GM12878 (cell line): ENCODE measurements at regions not wholly inside any gene's neighbourhood (a gene's known extent, or its start where the extent isn't known, plus 50 kb on each side); places are given as distances from the start of the nearest gene placed in this dataset.

ENCODE experiments used
- ATAC-seq: fragments of 200-7000 bp; cut with Tn5 transposase; 3 replicates; pipeline ENCODE4 v1.9.1; 2020; ENCODE audit warnings: mild to moderate bottlenecking, moderate library complexity
- BruUV-seq: library from RNA; stranded (reverse); fragments of 400-500 nt; replicated peaks from 2 replicates; lab custom pipeline; 2021; lab: Mats Ljungman, UMichigan
- CTCF ChIA-PET: fragments of 300-600 bp; sonication (Branson Sonifier 250); formaldehyde crosslinking; extraction: SDS; loops from one replicate; lab custom pipeline; 2021; ENCODE audit warnings: inconsistent platforms; lab: Yijun Ruan, JAX
- POLR2A ChIA-PET: fragments of 350-600 bp; formaldehyde crosslinking; extraction: SDS; loops from one replicate; lab custom pipeline; 2021; ENCODE audit warnings: inconsistent platforms; lab: Charles Lee
- RAD21 ChIA-PET: fragments of 300-600 bp; sonication (Branson Sonifier 250); formaldehyde crosslinking; loops from one replicate; lab custom pipeline; 2023; ENCODE audit warnings: antibody characterized with exemption; ENCODE audit not compliant: unreplicated experiment; lab: Charles Lee
- SMC1A ChIA-PET: fragments of 300-600 bp; sonication (Branson Sonifier 250); formaldehyde crosslinking; loops from one replicate; lab custom pipeline; 2023; ENCODE audit not compliant: unreplicated experiment, uncharacterized antibody; lab: Charles Lee
- DNase-seq: peaks from one replicate; pipeline ENCODE4 v3.0.0-alpha.2; 2011; ENCODE audit warnings: low read depth, low spot score
- FAIRE-seq: peaks from 3 replicates; lab custom pipeline; 2011; peaks lifted over from hg19 to GRCh38; lab: Jason Lieb, UNC
- H2AFZ ChIP-seq: 2 replicates; pipeline ENCODE4 v1.6.0; 2011; ENCODE audit warnings: low read depth, low read length, control low read depth; ENCODE audit not compliant: control insufficient read depth
- H3K27ac ChIP-seq: 2 replicates; pipeline ENCODE4 v1.5.1; 2011; ENCODE audit warnings: control low read depth; ENCODE audit not compliant: control insufficient read depth, insufficient read depth
- H3K27me3 ChIP-seq, 2 experiments: replicated peaks in 1 of 2; 2 replicates each; pipeline versions ENCODE4 v1.6.0 to v1.6.1; 2011; ENCODE audit warnings: low read length in 1 of 2; ENCODE audit not compliant: control insufficient read depth in 2 of 2, insufficient read depth in 2 of 2
- H3K36me3 ChIP-seq, 2 experiments: 2 replicates each; pipeline ENCODE4 v1.5.1; 2011; ENCODE audit warnings: low read length in 1 of 2; ENCODE audit not compliant: control insufficient read depth in 2 of 2, insufficient read depth in 2 of 2
- H3K4me1 ChIP-seq: 2 replicates; pipeline ENCODE4 v1.6.1; 2011; ENCODE audit warnings: mild to moderate bottlenecking, low read length, moderate library complexity, mixed read lengths; ENCODE audit not compliant: control insufficient read depth, insufficient read depth
- H3K4me2 ChIP-seq: 2 replicates; pipeline ENCODE4 v1.6.0; 2011; ENCODE audit warnings: control low read depth; ENCODE audit not compliant: control insufficient read depth, insufficient read depth
- H3K4me3 ChIP-seq: fragments of 200-600 bp; sonication (generic); 2 replicates; pipeline ENCODE4 v1.5.1; 2016
- H3K79me2 ChIP-seq: 2 replicates; pipeline ENCODE4 v1.6.0; 2011; ENCODE audit warnings: low read length; ENCODE audit not compliant: control insufficient read depth, insufficient read depth
- H3K9ac ChIP-seq: 2 replicates; pipeline ENCODE4 v1.8.0; 2011; ENCODE audit warnings: low read length, control low read depth, mixed read lengths; ENCODE audit not compliant: control insufficient read depth, insufficient read depth
- H3K9me3 ChIP-seq: replicated peaks from 3 replicates; pipeline ENCODE4 v1.5.1; 2011; ENCODE audit warnings: mild to moderate bottlenecking, low read length; ENCODE audit not compliant: control insufficient read depth, insufficient read depth
- H4K20me1 ChIP-seq: 2 replicates; pipeline ENCODE4 v1.6.0; 2011; ENCODE audit not compliant: control insufficient read depth, insufficient read depth
- ASH2L ChIP-seq: fragments of 300-600, 200-600 bp; sonication (generic); IDR thresholded peaks from 2 replicates; pipeline ENCODE4 v1.6.1; 2017; ENCODE audit warnings: low read depth, mild to moderate bottlenecking, borderline replicate concordance
- CBFB ChIP-seq: IDR thresholded peaks from 2 replicates; pipeline ENCODE4 v1.6.1; 2016; ENCODE audit warnings: antibody characterized with exemption, low read depth
- EP300 ChIP-seq, 2 experiments: fragments of 150-350 bp in 1 of 2; IDR thresholded peaks; 2 replicates each; pipeline ENCODE4 v1.6.1; 2011 to 2012; ENCODE audit warnings: low read depth in 2 of 2, low read length in 2 of 2, borderline replicate concordance in 1 of 2, improper control_type of control experiment in 1 of 2, inconsistent platforms in 1 of 2; ENCODE audit not compliant: control insufficient read depth in 1 of 2
- MEF2A ChIP-seq: IDR thresholded peaks from 2 replicates; pipeline ENCODE4 v1.6.1; 2011; ENCODE audit warnings: low read depth, mild to moderate bottlenecking, low read length, moderate library complexity; ENCODE audit not compliant: insufficient read depth
- SREBF1 ChIP-seq: IDR thresholded peaks from 2 replicates; pipeline ENCODE4 v1.6.1; 2012; ENCODE audit warnings: mild to moderate bottlenecking, low read length
- TCF3 ChIP-seq: IDR thresholded peaks from 2 replicates; pipeline ENCODE4 v1.6.1; 2012; ENCODE audit warnings: low read depth, mild to moderate bottlenecking, low read length, borderline replicate concordance; ENCODE audit not compliant: insufficient read depth
- ZNF622 ChIP-seq: fragments of 450-650 bp; IDR thresholded peaks from 2 replicates; pipeline ENCODE4 v1.6.1; 2017; ENCODE audit warnings: mild to moderate bottlenecking, inconsistent platforms
- WGBS: methylation state at CpG from one replicate; pipeline ENCODE4 v1.1.6; 2016; ENCODE audit warnings: low lambda C conversion rate; ENCODE audit not compliant: insufficient replicate concordance, insufficient coverage; ENCODE audit errors: missing lambda C conversion rate; 5-methylcytosine and 5-hydroxymethylcytosine counted together
- in situ Hi-C: fragments of 300-500 bp; cut with MboI; formaldehyde crosslinking; loops from 9 replicates; pipeline ENCODE4 v1.14.3; 2018; ENCODE audit warnings: mixed read lengths
- intact Hi-C: fragments of 100-400 bp; cut with micrococcal nuclease; formaldehyde crosslinking; loops from one replicate; pipeline ENCODE4 v1.14.2; 2022; ENCODE audit not compliant: unreplicated experiment
- TF ChIP-seq, protein P1 (sequence below): IDR thresholded peaks from 2 replicates; pipeline ENCODE4 v1.6.1; 2011; ENCODE audit warnings: borderline replicate concordance, low read depth, mild to moderate bottlenecking, moderate library complexity, low read length; ENCODE audit not compliant: insufficient read depth, poor library complexity, severe bottlenecking
- TF ChIP-seq, protein P2 (sequence below): fragments of 450-650 bp; IDR thresholded peaks from 2 replicates; pipeline ENCODE4 v1.6.1; 2017; ENCODE audit warnings: mild to moderate bottlenecking, moderate library complexity
- TF ChIP-seq, protein P3 (sequence below): IDR thresholded peaks from 2 replicates; pipeline ENCODE4 v1.6.1; 2011; ENCODE audit warnings: borderline replicate concordance, low read depth, mild to moderate bottlenecking, moderate library complexity, mixed read lengths, low read length; ENCODE audit not compliant: insufficient read depth; ENCODE audit errors: extremely low read length

DNA sequence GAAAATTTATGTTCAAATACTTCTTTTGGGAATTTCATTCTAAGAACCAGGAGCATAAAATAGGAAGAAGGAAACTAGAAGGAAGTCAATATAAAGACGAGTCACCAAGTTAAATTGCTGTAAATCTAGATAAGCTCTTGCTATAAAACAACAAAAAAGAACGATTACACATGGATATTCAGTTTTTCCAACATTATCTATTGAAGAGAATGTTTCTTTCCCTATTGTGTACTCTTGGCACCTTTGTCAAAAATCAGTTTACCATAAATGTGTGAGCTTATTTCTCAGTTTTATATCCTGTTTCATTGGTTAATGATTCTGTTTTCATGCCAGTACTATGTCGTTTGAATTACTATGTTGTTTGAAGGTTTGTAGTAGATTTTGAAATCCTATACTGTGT, 536.3 kb upstream of the MKI67 start:
- no TSS peak for BruUV-seq
- FAIRE-seq, result no peak
- in situ Hi-C loops, result no loop called here
- ATAC-seq, result no peak
- ChIA-PET POLR2A (no interaction called here), SMC1A (no interaction called here), CTCF (no interaction called here), RAD21 (no interaction called here)
- Histone ChIP-seq H3K4me2 (no peak overlapping the region), H3K9ac (no peak overlapping the region), H3K36me3 (no peaks in the 10 kb centered on the region), H4K20me1 (no peaks in the 10 kb centered on the region), H3K27me3 (no peaks in the 10 kb centered on the region), H2AFZ (no peak overlapping the region), H3K4me3 (no peak overlapping the region), H3K4me1 (no peaks in the 10 kb centered on the region), H3K79me2 (no peaks in the 10 kb centered on the region), H3K27ac (no peak overlapping the region), H3K9me3 (no peaks in the 10 kb centered on the region)
- no peak for DNase-seq
- TF ChIP-seq, protein P1, sequence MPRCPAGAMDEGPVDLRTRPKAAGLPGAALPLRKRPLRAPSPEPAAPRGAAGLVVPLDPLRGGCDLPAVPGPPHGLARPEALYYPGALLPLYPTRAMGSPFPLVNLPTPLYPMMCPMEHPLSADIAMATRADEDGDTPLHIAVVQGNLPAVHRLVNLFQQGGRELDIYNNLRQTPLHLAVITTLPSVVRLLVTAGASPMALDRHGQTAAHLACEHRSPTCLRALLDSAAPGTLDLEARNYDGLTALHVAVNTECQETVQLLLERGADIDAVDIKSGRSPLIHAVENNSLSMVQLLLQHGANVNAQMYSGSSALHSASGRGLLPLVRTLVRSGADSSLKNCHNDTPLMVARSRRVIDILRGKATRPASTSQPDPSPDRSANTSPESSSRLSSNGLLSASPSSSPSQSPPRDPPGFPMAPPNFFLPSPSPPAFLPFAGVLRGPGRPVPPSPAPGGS, result no peak
- TF ChIP-seq, protein P2, sequence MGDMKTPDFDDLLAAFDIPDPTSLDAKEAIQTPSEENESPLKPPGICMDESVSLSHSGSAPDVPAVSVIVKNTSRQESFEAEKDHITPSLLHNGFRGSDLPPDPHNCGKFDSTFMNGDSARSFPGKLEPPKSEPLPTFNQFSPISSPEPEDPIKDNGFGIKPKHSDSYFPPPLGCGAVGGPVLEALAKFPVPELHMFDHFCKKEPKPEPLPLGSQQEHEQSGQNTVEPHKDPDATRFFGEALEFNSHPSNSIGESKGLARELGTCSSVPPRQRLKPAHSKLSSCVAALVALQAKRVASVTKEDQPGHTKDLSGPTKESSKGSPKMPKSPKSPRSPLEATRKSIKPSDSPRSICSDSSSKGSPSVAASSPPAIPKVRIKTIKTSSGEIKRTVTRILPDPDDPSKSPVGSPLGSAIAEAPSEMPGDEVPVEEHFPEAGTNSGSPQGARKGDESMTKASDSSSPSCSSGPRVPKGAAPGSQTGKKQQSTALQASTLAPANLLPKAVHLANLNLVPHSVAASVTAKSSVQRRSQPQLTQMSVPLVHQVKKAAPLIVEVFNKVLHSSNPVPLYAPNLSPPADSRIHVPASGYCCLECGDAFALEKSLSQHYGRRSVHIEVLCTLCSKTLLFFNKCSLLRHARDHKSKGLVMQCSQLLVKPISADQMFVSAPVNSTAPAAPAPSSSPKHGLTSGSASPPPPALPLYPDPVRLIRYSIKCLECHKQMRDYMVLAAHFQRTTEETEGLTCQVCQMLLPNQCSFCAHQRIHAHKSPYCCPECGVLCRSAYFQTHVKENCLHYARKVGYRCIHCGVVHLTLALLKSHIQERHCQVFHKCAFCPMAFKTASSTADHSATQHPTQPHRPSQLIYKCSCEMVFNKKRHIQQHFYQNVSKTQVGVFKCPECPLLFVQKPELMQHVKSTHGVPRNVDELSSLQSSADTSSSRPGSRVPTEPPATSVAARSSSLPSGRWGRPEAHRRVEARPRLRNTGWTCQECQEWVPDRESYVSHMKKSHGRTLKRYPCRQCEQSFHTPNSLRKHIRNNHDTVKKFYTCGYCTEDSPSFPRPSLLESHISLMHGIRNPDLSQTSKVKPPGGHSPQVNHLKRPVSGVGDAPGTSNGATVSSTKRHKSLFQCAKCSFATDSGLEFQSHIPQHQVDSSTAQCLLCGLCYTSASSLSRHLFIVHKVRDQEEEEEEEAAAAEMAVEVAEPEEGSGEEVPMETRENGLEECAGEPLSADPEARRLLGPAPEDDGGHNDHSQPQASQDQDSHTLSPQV, result no peak
- TF ChIP-seq, protein P3, sequence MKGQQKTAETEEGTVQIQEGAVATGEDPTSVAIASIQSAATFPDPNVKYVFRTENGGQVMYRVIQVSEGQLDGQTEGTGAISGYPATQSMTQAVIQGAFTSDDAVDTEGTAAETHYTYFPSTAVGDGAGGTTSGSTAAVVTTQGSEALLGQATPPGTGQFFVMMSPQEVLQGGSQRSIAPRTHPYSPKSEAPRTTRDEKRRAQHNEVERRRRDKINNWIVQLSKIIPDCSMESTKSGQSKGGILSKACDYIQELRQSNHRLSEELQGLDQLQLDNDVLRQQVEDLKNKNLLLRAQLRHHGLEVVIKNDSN, result no peak
- TF ChIP-seq ASH2L (no peak), TCF3 (no peak), EP300 (IDR thresholded peaks at IDR 0.05; ENCODE audit: borderline replicate concordance in 1 of 2, control insufficient read depth in 1 of 2, low read depth in 2 of 2, low read length in 2 of 2) (no peak), SREBF1 (no peak), ZNF622 (no peak), CBFB (no peak), MEF2A (no peak)
- 2% methylated on average over 3 of the region's 3 CpGs for WGBS
- intact Hi-C loops, result no loop called here
